PFSK-1 (cell line): ENCODE measurements at regions not wholly inside any gene's neighbourhood (a gene's known extent, or its start where the extent isn't known, plus 50 kb on each side); places are given as distances from the start of the nearest gene placed in this dataset.

Source experiments
- FOXP2 ChIP-seq: optimal IDR thresholded peaks from 2 replicates; pipeline ENCODE3; 2011; ENCODE audit warnings: borderline replicate concordance, control low read depth, inconsistent platforms; ENCODE audit not compliant: insufficient read depth; ENCODE audit errors: extremely low read length, extremely low read depth
- POLR2AphosphoS5 ChIP-seq: IDR thresholded peaks from 2 replicates; pipeline ENCODE4 v1.6.1; 2012; ENCODE audit warnings: low read depth, mild to moderate bottlenecking, control low read depth, low read length, moderate library complexity
- SIN3A ChIP-seq: IDR thresholded peaks from 2 replicates; pipeline ENCODE4 v1.6.1; 2012; ENCODE audit warnings: mild to moderate bottlenecking, low read length, moderate library complexity, borderline replicate concordance; ENCODE audit not compliant: insufficient read depth
- TAF1 ChIP-seq: IDR thresholded peaks from 2 replicates; pipeline ENCODE4 v1.6.1; 2012; ENCODE audit warnings: low read length, control low read depth, borderline replicate concordance; ENCODE audit not compliant: insufficient read depth
- TF ChIP-seq, protein P1 (sequence below), 2 experiments: IDR thresholded peaks; 2 replicates each; pipeline versions ENCODE4 v1.6.1 to v1.8.0; 2011 to 2012; ENCODE audit warnings: low read depth in 2 of 2, low read length in 2 of 2, control low read depth in 1 of 2, inconsistent platforms in 1 of 2, mild to moderate bottlenecking in 1 of 2, moderate library complexity in 1 of 2; ENCODE audit not compliant: insufficient read depth in 1 of 2

DNA sequence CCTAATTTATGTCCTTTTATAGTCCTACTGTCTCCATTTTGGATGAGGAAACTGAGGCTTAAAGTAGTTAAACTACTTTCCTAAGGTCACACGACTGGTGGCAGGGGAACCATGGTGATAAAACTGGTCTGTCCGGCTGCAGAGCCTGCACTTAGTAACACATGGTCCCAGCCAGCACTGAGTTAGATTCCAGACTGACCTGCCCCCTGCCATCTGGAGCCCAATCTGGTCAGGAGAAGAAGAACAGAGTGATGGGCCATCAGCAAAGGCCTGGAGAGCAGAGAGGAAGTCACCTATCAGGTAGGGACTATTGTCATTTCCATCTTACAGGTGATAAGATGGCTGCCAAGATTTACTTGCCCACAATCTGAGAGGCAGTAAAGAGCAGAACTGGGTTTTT lies 86.6 kb upstream of the SLC25A48 start:
- TF ChIP-seq SIN3A (no peak), TAF1 (no peak), POLR2AphosphoS5 (no peak), FOXP2 (no peak)
- TF ChIP-seq, protein P1, sequence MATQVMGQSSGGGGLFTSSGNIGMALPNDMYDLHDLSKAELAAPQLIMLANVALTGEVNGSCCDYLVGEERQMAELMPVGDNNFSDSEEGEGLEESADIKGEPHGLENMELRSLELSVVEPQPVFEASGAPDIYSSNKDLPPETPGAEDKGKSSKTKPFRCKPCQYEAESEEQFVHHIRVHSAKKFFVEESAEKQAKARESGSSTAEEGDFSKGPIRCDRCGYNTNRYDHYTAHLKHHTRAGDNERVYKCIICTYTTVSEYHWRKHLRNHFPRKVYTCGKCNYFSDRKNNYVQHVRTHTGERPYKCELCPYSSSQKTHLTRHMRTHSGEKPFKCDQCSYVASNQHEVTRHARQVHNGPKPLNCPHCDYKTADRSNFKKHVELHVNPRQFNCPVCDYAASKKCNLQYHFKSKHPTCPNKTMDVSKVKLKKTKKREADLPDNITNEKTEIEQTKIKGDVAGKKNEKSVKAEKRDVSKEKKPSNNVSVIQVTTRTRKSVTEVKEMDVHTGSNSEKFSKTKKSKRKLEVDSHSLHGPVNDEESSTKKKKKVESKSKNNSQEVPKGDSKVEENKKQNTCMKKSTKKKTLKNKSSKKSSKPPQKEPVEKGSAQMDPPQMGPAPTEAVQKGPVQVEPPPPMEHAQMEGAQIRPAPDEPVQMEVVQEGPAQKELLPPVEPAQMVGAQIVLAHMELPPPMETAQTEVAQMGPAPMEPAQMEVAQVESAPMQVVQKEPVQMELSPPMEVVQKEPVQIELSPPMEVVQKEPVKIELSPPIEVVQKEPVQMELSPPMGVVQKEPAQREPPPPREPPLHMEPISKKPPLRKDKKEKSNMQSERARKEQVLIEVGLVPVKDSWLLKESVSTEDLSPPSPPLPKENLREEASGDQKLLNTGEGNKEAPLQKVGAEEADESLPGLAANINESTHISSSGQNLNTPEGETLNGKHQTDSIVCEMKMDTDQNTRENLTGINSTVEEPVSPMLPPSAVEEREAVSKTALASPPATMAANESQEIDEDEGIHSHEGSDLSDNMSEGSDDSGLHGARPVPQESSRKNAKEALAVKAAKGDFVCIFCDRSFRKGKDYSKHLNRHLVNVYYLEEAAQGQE (IDR thresholded peaks at IDR 0.05; ENCODE audit: insufficient read depth in 1 of 2, low read depth in 2 of 2, low read length in 2 of 2) = no peak

DNA sequence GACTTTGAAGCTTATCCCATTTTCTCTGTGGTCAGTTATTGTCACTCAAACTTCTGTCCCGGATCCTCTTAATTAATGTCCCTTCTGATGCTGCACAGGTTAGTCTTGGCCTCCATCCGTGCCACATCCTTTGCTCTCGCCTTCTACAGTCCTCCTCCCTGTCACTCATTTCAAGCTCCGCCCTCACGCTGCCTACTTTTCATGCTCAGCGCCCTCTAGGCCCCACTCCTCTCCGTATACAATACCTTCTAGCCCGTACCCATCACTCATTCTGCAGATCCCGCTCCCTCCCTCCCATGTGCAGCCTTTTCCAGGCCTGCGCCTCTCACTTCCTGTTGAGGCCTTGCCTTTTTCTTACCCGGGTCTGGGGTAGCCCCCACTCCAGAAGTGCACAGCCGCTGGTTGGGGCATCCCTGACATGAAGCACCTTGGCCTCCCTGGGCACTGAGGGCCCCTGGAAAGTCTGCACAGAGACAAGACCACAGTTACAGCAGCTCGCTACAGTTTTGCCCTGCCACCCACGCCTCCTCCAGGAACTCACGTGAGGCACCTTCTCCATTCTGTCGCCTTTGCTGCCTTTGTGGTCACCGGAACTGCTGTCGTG lies 88.5 kb upstream of the SLC25A48 start:
- TF ChIP-seq FOXP2 = no peak
- TF ChIP-seq POLR2AphosphoS5 = no peak
- no peak for TF ChIP-seq SIN3A
- no peak for TF ChIP-seq TAF1
- TF ChIP-seq, protein P1 (IDR thresholded peaks at IDR 0.05; ENCODE audit: insufficient read depth in 1 of 2, low read depth in 2 of 2, low read length in 2 of 2) = no peak

DNA sequence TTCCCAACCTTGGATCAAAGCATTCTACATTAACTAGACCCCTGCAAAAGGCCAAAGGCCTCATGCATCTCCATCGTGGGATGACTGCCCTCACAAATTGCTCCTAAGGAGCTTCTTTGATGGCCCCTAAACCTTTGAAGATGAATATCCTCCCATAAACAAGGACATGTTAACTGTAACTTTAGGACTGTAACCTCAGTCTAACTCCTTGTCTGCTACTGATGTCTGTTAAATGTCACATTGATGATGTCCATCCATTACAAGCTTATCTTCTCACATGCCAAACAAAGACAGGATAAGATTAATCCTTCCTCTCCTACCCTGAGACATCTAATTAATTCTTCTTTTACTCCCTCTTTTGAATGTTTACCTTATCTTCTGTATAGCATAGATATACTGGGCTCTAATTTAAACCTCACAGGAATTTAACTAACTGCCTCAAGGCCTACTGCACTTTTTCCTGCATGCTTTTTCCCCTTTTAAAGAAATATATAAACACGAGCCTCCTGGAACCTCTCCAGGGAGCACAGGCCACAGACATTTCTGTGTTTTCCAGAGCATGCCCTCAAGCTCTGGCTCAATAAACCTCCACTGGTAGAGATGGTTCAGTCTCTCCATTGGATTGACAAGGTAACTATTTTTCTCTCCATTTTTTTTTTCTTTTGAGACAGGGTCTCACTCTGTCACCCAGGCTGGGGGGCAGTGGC lies 90.6 kb upstream of the SLC25A48 start:
- no peak for TF ChIP-seq SIN3A
- no peak for TF ChIP-seq FOXP2
- TF ChIP-seq POLR2AphosphoS5 = no peak
- TF ChIP-seq, protein P1 (IDR thresholded peaks at IDR 0.05; ENCODE audit: insufficient read depth in 1 of 2, low read depth in 2 of 2, low read length in 2 of 2) = no peak
- no peak for TF ChIP-seq TAF1

DNA sequence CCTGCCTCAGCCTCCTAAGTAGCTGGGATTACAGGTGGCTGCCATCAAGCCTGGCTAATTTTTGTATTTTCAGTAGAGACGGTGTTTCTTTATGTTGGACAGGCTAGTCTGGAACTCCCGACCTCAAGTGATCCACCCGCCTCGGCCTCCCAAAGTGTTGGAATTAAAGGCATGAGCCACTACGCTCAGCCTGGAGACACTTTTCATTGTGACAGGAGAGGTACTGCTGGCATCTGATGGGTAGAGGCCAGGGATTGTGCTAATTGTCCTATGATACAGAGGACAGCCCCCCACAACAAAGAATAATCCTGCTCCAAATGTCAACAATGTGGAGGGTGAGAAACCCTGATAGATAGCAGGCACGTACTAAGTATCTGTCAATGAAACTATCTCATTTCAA lies 91.3 kb upstream of the SLC25A48 start:
- TF ChIP-seq SIN3A (no peak), TAF1 (no peak), POLR2AphosphoS5 (no peak), FOXP2 (no peak)
- TF ChIP-seq, protein P1 (IDR thresholded peaks at IDR 0.05; ENCODE audit: insufficient read depth in 1 of 2, low read depth in 2 of 2, low read length in 2 of 2) = no peak
